HEK293 (cell line): ENCODE measurements at regions not wholly inside any gene's neighbourhood (a gene's known extent, or its start where the extent isn't known, plus 50 kb on each side); places are given as distances from the start of the nearest gene placed in this dataset.

Experiments used
- CTCF ChIP-seq: fragments of 450-650 bp; formaldehyde crosslinking; IDR thresholded peaks from 2 replicates; pipeline ENCODE4 v1.5.1; 2016; ENCODE audit warnings: missing biosample characterization, missing genetic modification characterization
- FEZF1 ChIP-seq: fragments of 450-650 bp; formaldehyde crosslinking; IDR thresholded peaks from 2 replicates; pipeline ENCODE4 v1.5.1; 2016; ENCODE audit warnings: missing biosample characterization, missing genetic modification characterization
- KLF8 ChIP-seq: fragments of 450-650 bp; formaldehyde crosslinking; IDR thresholded peaks from 2 replicates; pipeline ENCODE4 v1.5.1; 2016; ENCODE audit warnings: missing biosample characterization, missing genetic modification characterization
- ZBTB10 ChIP-seq: fragments of 450-650 bp; formaldehyde crosslinking; IDR thresholded peaks from 2 replicates; pipeline ENCODE4 v1.5.1; 2016; ENCODE audit warnings: missing biosample characterization, missing genetic modification characterization
- ZFHX2 ChIP-seq: fragments of 450-650 bp; formaldehyde crosslinking; conservative IDR thresholded peaks from 2 replicates; pipeline ENCODE4 v1.5.1; 2016; ENCODE audit warnings: missing biosample characterization, missing genetic modification characterization
- ZNF302 ChIP-seq: fragments of 450-650 bp; formaldehyde crosslinking; IDR thresholded peaks from 2 replicates; pipeline ENCODE4 v1.5.1; 2016; ENCODE audit warnings: missing biosample characterization, missing genetic modification characterization, low read depth
- ZNF510 ChIP-seq: fragments of 450-650 bp; formaldehyde crosslinking; IDR thresholded peaks from 2 replicates; pipeline ENCODE4 v1.5.1; 2018; ENCODE audit warnings: mild to moderate bottlenecking, missing genetic modification characterization, missing biosample characterization; ENCODE audit not compliant: insufficient replicate concordance
- ZNF580 ChIP-seq: fragments of 450-650 bp; formaldehyde crosslinking; IDR thresholded peaks from 2 replicates; pipeline ENCODE4 v1.5.1; 2016; ENCODE audit warnings: missing biosample characterization, missing genetic modification characterization

GRCh38 chr4:186345184-186345583 is 79.2 kb downstream of the F11 start:
- no peak for TF ChIP-seq KLF8 (tag by site-specific recombination)
- no peak for TF ChIP-seq ZNF510 (tag by site-specific recombination)
- TF ChIP-seq FEZF1: no peak
- no peak for TF ChIP-seq ZNF302 (tag by site-specific recombination)
- TF ChIP-seq CTCF (tag by site-specific recombination): no peak
- TF ChIP-seq ZFHX2 (tag by site-specific recombination): no peak
- TF ChIP-seq ZBTB10 (tag by site-specific recombination): no peak
- TF ChIP-seq ZNF580 (tag by site-specific recombination): no peak
